H9 (cell line): ENCODE measurements at regions not wholly inside any gene's neighbourhood (a gene's known extent, or its start where the extent isn't known, plus 50 kb on each side); places are given as distances from the start of the nearest gene placed in this dataset.

ENCODE experiments used
- DNase-seq: peaks from one replicate; pipeline ENCODE4 v3.0.0-alpha.2; 2017
- H2AFZ ChIP-seq: one replicate; pipeline ENCODE4 v1.6.1; 2013; ENCODE audit warnings: mild to moderate bottlenecking, low read length, control low read depth, moderate library complexity
- H2AK5ac ChIP-seq: 2 replicates; pipeline ENCODE4 v1.6.1; 2013; ENCODE audit warnings: low read length, control low read depth, mixed read lengths; ENCODE audit not compliant: insufficient read length
- H2BK120ac ChIP-seq: one replicate; pipeline ENCODE4 v1.6.1; 2013; ENCODE audit warnings: low read depth, mild to moderate bottlenecking, low read length, control low read depth, inconsistent platforms; ENCODE audit not compliant: poor library complexity, severe bottlenecking
- H2BK12ac ChIP-seq: 2 replicates; pipeline ENCODE4 v1.6.1; 2013; ENCODE audit warnings: low read length, control low read depth, mixed read lengths, low read depth; ENCODE audit not compliant: insufficient read length
- H2BK15ac ChIP-seq: 2 replicates; pipeline ENCODE4 v1.6.1; 2013; ENCODE audit warnings: low read depth, low read length, control low read depth
- H2BK20ac ChIP-seq: one replicate; pipeline ENCODE4 v1.6.1; 2013; ENCODE audit warnings: low read depth, mild to moderate bottlenecking, low read length, control low read depth, inconsistent platforms; ENCODE audit not compliant: poor library complexity, severe bottlenecking
- H2BK5ac ChIP-seq: 2 replicates; pipeline ENCODE4 v1.6.1; 2013; ENCODE audit warnings: low read length, control low read depth, mixed read lengths; ENCODE audit not compliant: insufficient read length
- H3K14ac ChIP-seq: 2 replicates; pipeline ENCODE4 v1.6.1; 2013; ENCODE audit warnings: low read length, control low read depth; ENCODE audit not compliant: insufficient read depth
- H3K18ac ChIP-seq: 2 replicates; pipeline ENCODE4 v1.6.1; 2013; ENCODE audit warnings: low read depth, mild to moderate bottlenecking, mixed read lengths, low read length, control low read depth; ENCODE audit not compliant: insufficient read length
- H3K23ac ChIP-seq: 2 replicates; pipeline ENCODE4 v1.6.1; 2013; ENCODE audit warnings: low read length, control low read depth, mixed read lengths, low read depth; ENCODE audit not compliant: insufficient read length
- H3K23me2 ChIP-seq: 2 replicates; pipeline ENCODE4 v1.6.1; 2013; ENCODE audit warnings: low read depth, mild to moderate bottlenecking, mixed read lengths, low read length, control low read depth; ENCODE audit not compliant: insufficient read length, poor library complexity, severe bottlenecking
- H3K27ac ChIP-seq: 2 replicates; pipeline ENCODE4 v1.5.1; 2013; ENCODE audit warnings: low read length, control low read depth, mixed read lengths, low read depth; ENCODE audit not compliant: insufficient read length
- H3K27me3 ChIP-seq: 2 replicates; pipeline ENCODE4 v1.6.1; 2013; ENCODE audit warnings: low read length, control low read depth, inconsistent platforms; ENCODE audit not compliant: insufficient read depth
- H3K4ac ChIP-seq: 2 replicates; pipeline ENCODE4 v1.6.1; 2013; ENCODE audit warnings: low read depth, mild to moderate bottlenecking, control low read depth, inconsistent platforms, low read length, moderate library complexity
- H3K4me1 ChIP-seq: 2 replicates; pipeline ENCODE4 v1.6.1; 2013; ENCODE audit warnings: low read length, control low read depth, inconsistent platforms; ENCODE audit not compliant: insufficient read depth
- H3K4me2 ChIP-seq: 2 replicates; pipeline ENCODE4 v1.6.1; 2013; ENCODE audit warnings: low read length, control low read depth, mixed read lengths; ENCODE audit not compliant: insufficient read length, insufficient read depth
- H3K56ac ChIP-seq: 2 replicates; pipeline ENCODE4 v1.6.1; 2013; ENCODE audit warnings: low read depth, mild to moderate bottlenecking, mixed read lengths, low read length, control low read depth; ENCODE audit not compliant: insufficient read length
- H3K79me1 ChIP-seq: 2 replicates; pipeline ENCODE4 v1.6.1; 2013; ENCODE audit warnings: low read depth, mild to moderate bottlenecking, moderate library complexity, low read length, control low read depth, inconsistent platforms; ENCODE audit not compliant: insufficient read depth, poor library complexity, severe bottlenecking
- H3K79me2 ChIP-seq: 2 replicates; pipeline ENCODE4 v1.6.1; 2013; ENCODE audit warnings: low read length, control low read depth, inconsistent platforms; ENCODE audit not compliant: insufficient read depth
- H3K9ac ChIP-seq: 2 replicates; pipeline ENCODE4 v1.6.1; 2013; ENCODE audit warnings: low read length, control low read depth, mixed read lengths; ENCODE audit not compliant: insufficient read length; ENCODE audit errors: extremely low read depth
- H3K9me3 ChIP-seq: one replicate; pipeline ENCODE4 v1.6.1; 2013; ENCODE audit warnings: low read depth, low read length, inconsistent platforms; ENCODE audit not compliant: control insufficient read depth
- H3T11ph ChIP-seq: one replicate; pipeline ENCODE4 v1.6.1; 2013; ENCODE audit warnings: mild to moderate bottlenecking, low read length, control low read depth, inconsistent platforms
- H4K20me1 ChIP-seq: one replicate; pipeline ENCODE4 v1.6.1; 2013; ENCODE audit not compliant: control insufficient read depth, insufficient read length, insufficient read depth
- H4K5ac ChIP-seq: 2 replicates; pipeline ENCODE4 v1.6.1; 2013; ENCODE audit warnings: low read depth, mild to moderate bottlenecking, mixed read lengths, low read length, control low read depth; ENCODE audit not compliant: insufficient read length
- H4K8ac ChIP-seq: replicated peaks from 2 replicates; pipeline ENCODE4 v1.6.1; 2013; ENCODE audit warnings: low read length, control low read depth, mixed read lengths, low read depth; ENCODE audit not compliant: insufficient read length
- H4K91ac ChIP-seq: 2 replicates; pipeline ENCODE4 v1.6.1; 2013; ENCODE audit warnings: low read depth, mild to moderate bottlenecking, moderate library complexity, mixed read lengths, low read length, control low read depth; ENCODE audit not compliant: insufficient read length
- H3K27ac Mint-ChIP-seq, 3 experiments: 2 replicates in 2 of 3; 3 replicates in 1 of 3; pipeline ENCODE4 v1.8.0; 2020 to 2021; ENCODE audit warnings: mixed read lengths in 3 of 3, mild to moderate bottlenecking in 1 of 3, moderate library complexity in 1 of 3
- H3K27me3 Mint-ChIP-seq: 2 replicates; pipeline ENCODE4 v1.8.0; 2021; ENCODE audit warnings: low read depth, mild to moderate bottlenecking, moderate library complexity, mixed read lengths
- H3K36me3 Mint-ChIP-seq, 3 experiments: 2 replicates in 2 of 3; 3 replicates in 1 of 3; pipeline ENCODE4 v1.8.0; 2020 to 2021; ENCODE audit warnings: low read depth in 3 of 3, mixed read lengths in 3 of 3; ENCODE audit not compliant: insufficient read depth in 1 of 3
- H3K4me1 Mint-ChIP-seq, 2 experiments: 2 replicates each; pipeline ENCODE4 v1.8.0; 2020; ENCODE audit warnings: mixed read lengths in 2 of 2
- H3K4me3 Mint-ChIP-seq, 2 experiments: 2 replicates in 1 of 2; 3 replicates in 1 of 2; pipeline ENCODE4 v1.8.0; 2020 to 2021; ENCODE audit warnings: mild to moderate bottlenecking in 2 of 2, mixed read lengths in 2 of 2, moderate library complexity in 1 of 2
- H3K9me3 Mint-ChIP-seq, 2 experiments: 2 replicates in 1 of 2; 3 replicates in 1 of 2; pipeline ENCODE4 v1.8.0; 2020; ENCODE audit warnings: mild to moderate bottlenecking in 2 of 2, mixed read lengths in 2 of 2, moderate library complexity in 1 of 2
- CTCF ChIP-seq: fragments of 200-600 bp; sonication (generic); conservative IDR thresholded peaks from 3 replicates; pipeline ENCODE4 v1.8.0; 2021; ENCODE audit warnings: antibody characterized with exemption, mild to moderate bottlenecking

- Histone ChIP-seq H3K23ac (no peak overlapping the region), H4K91ac (no peak overlapping the region), H2BK12ac (no peak overlapping the region), H3T11ph (no peak overlapping the region), H4K20me1 (no peaks in the 10 kb centered on the region), H2BK20ac (no peak overlapping the region), H3K79me2 (no peaks in the 10 kb centered on the region), H3K18ac (no peak overlapping the region), H3K14ac (no peak overlapping the region), H3K9me3 (no peaks in the 10 kb centered on the region), H4K8ac (no peak overlapping the region), H3K27me3 (0 out of 2 replicates have a peak, but pooled peaks cover 2% of the 10 kb centered on the region), H4K5ac (no peak overlapping the region), H3K79me1 (no peaks in the 10 kb centered on the region), H3K23me2 (no peaks in the 10 kb centered on the region), H3K9ac (no peak overlapping the region), H3K4me1 (no peaks in the 10 kb centered on the region), H3K27ac (no peak overlapping the region), H2BK5ac (no peak overlapping the region), H3K4me2 (no peak overlapping the region), H2BK120ac (no peak overlapping the region), H3K56ac (no peak overlapping the region), H2AFZ (no peak overlapping the region), H2BK15ac (no peak overlapping the region), H2AK5ac (no peak overlapping the region), H3K4ac (no peak overlapping the region)
- no peak overlapping the region for H3K27ac Mint-ChIP-seq
- no peak for TF ChIP-seq CTCF
- H3K36me3 Mint-ChIP-seq, result peaks cover 0 to 3% (median 0%) of the 10 kb centered on the region in 3 experiments; a peak in 2 of 7 replicates
- H3K9me3 Mint-ChIP-seq, result 0 out of 5 replicates have a peak, but pooled peaks cover 0 to 2% of the 10 kb centered on the region in 2 experiments
- DNase-seq, result no peak
- H3K4me1 Mint-ChIP-seq, result no peaks in the 10 kb centered on the region
- peaks cover 6% of the 10 kb centered on the region; the same call in 1 of the 2 replicates for H3K27me3 Mint-ChIP-seq
- no peak overlapping the region for H3K4me3 Mint-ChIP-seq
These were observed 208.3 kb downstream of the STK31 start for GRCh38 chr7:23918286-23918685.
